ENCODE measurements at regions not wholly inside any gene's neighbourhood (a gene's known extent, or its start where the extent isn't known, plus 50 kb on each side); places are given as distances from the start of the nearest gene placed in this dataset.

DNA sequence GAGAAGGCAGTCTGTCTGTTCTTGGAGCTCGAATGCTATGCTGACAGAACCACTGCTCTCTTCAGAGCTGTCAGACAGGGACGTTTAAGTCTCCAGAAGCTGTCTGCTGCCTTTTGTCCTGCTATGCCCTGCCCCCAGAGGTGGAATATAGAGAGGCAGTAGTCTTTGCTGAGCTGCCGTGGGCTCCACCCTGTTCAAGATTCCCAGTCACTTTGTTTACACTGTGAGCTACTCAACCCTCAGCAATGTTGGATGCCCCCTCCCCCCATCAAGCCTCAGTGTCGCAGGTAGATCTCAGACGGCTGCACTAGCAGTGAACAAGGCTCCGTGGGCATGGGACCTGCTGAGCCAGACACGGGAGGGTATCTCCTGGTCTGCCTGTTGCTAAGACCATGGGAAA, 344.2 kb downstream of the TMEM161B start:
- no peak for TF ChIP-seq EP300 (IDR thresholded peaks at IDR 0.05; ENCODE audit: low read length)
- no peak for TF ChIP-seq HDAC1 (IDR thresholded peaks at IDR 0.05)
- TF ChIP-seq MYNN (IDR thresholded peaks at IDR 0.05): no peak
- TF ChIP-seq MYNN (CRISPR knock-in tag; IDR thresholded peaks at IDR 0.05): no peak
- TF ChIP-seq RAD21 (CRISPR knock-in tag; conservative IDR thresholded peaks at IDR 0.05 in 1 of 2, IDR thresholded peaks at IDR 0.05 in 1 of 2): no peak
- TF ChIP-seq, protein P1, sequence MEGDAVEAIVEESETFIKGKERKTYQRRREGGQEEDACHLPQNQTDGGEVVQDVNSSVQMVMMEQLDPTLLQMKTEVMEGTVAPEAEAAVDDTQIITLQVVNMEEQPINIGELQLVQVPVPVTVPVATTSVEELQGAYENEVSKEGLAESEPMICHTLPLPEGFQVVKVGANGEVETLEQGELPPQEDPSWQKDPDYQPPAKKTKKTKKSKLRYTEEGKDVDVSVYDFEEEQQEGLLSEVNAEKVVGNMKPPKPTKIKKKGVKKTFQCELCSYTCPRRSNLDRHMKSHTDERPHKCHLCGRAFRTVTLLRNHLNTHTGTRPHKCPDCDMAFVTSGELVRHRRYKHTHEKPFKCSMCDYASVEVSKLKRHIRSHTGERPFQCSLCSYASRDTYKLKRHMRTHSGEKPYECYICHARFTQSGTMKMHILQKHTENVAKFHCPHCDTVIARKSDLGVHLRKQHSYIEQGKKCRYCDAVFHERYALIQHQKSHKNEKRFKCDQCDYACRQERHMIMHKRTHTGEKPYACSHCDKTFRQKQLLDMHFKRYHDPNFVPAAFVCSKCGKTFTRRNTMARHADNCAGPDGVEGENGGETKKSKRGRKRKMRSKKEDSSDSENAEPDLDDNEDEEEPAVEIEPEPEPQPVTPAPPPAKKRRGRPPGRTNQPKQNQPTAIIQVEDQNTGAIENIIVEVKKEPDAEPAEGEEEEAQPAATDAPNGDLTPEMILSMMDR (IDR thresholded peaks at IDR 0.05 in 2 of 3, conservative IDR thresholded peaks at IDR 0.05 in 1 of 3; ENCODE audit: insufficient read depth in 2 of 3, low read depth in 1 of 3, low read length in 3 of 3): no peak

Measured in K562 (cell line).